Activated naive CD8-positive, alpha-beta T cell treated with anti-CD3 and anti-CD28 coated beads, Interleukin-2, amount 10 ng/mL, durations not matched to agents 7 days and 5 days (primary cell): ENCODE measurements at regions not wholly inside any gene's neighbourhood (a gene's known extent, or its start where the extent isn't known, plus 50 kb on each side); places are given as distances from the start of the nearest gene placed in this dataset.
"Not testable (repeated sequence)": the region's sequence is repeated elsewhere in the genome, so short reads cannot be mapped to it uniquely, and the experiment has no call there.

Experiments
- ATAC-seq: fragments of 150-1000 bp; cut with Tn5 transposase; one replicate; pipeline ENCODE4 v1.10.0; 2021; ENCODE audit warnings: low read depth, moderate library complexity
- POLR2A ChIA-PET: fragments of 350-600 bp; sonication (Branson Sonifier 250); formaldehyde crosslinking; loops from one replicate; lab custom pipeline; 2021; ENCODE audit warnings: antibody characterized with exemption; lab: Charles Lee
- DNase-seq: peaks from one replicate; pipeline ENCODE4 v3.0.0; 2021
- H3K27ac Mint-ChIP-seq: one replicate; pipeline ENCODE4 v1.8.0; 2022; ENCODE audit warnings: mild to moderate bottlenecking, mixed read lengths
- H3K27me3 Mint-ChIP-seq: one replicate; pipeline ENCODE4 v1.8.0; 2022; ENCODE audit warnings: mild to moderate bottlenecking, moderate library complexity, mixed read lengths
- H3K36me3 Mint-ChIP-seq: one replicate; pipeline ENCODE4 v1.8.0; 2021; ENCODE audit warnings: mild to moderate bottlenecking, mixed read lengths
- H3K4me1 Mint-ChIP-seq: one replicate; pipeline ENCODE4 v1.8.0; 2021; ENCODE audit warnings: mixed read lengths
- H3K4me3 Mint-ChIP-seq: one replicate; pipeline ENCODE4 v1.8.0; 2022; ENCODE audit warnings: mild to moderate bottlenecking, moderate library complexity, mixed read lengths
- H3K9me3 Mint-ChIP-seq: one replicate; pipeline ENCODE4 v1.8.0; 2021; ENCODE audit warnings: mixed read lengths

- Mint-ChIP-seq H3K36me3 (no peaks in the 10 kb centered on the region), H3K27ac (no peak overlapping the region), H3K9me3 (no peaks in the 10 kb centered on the region), H3K4me1 (no peaks in the 10 kb centered on the region), H3K27me3 (peaks cover 2% of the 10 kb centered on the region), H3K4me3 (no peak overlapping the region)
- POLR2A ChIA-PET, result no interaction called here
- DNase-seq (no peak), ATAC-seq (no peak)
Measured at GRCh38 chr2:61620244-61621159, 82.3 kb upstream of the XPO1 start.

- Mint-ChIP-seq H3K9me3 (no peaks in the 10 kb centered on the region), H3K4me1 (no peaks in the 10 kb centered on the region), H3K27me3 (peaks cover 2% of the 10 kb centered on the region), H3K4me3 (no peak overlapping the region), H3K27ac (no peak overlapping the region), H3K36me3 (no peaks in the 10 kb centered on the region)
- no peak for DNase-seq
- POLR2A ChIA-PET, result no interaction called here
- ATAC-seq, result no peak
Measured at GRCh38 chr2:61619561-61619960, 81.4 kb upstream of the XPO1 start.

GRCh38 chr2:61617610-61618009 lies 79.5 kb upstream of the XPO1 start:
- no peaks in the 10 kb centered on the region for H3K36me3 Mint-ChIP-seq
- POLR2A ChIA-PET, result no interaction called here
- no peak overlapping the region for H3K4me3 Mint-ChIP-seq
- no peaks in the 10 kb centered on the region for H3K9me3 Mint-ChIP-seq
- H3K4me1 Mint-ChIP-seq, result no peaks in the 10 kb centered on the region
- DNase-seq, result no peak
- no peak overlapping the region for H3K27ac Mint-ChIP-seq
- no peak for ATAC-seq
- H3K27me3 Mint-ChIP-seq, result peaks cover 2% of the 10 kb centered on the region

- no peaks in the 10 kb centered on the region for H3K27me3 Mint-ChIP-seq
- no peaks in the 10 kb centered on the region for H3K4me1 Mint-ChIP-seq
- no peak overlapping the region for H3K4me3 Mint-ChIP-seq
- H3K9me3 Mint-ChIP-seq, result no peaks in the 10 kb centered on the region
- no peak overlapping the region for H3K27ac Mint-ChIP-seq
- DNase-seq (no peak), ATAC-seq (no peak)
- POLR2A ChIA-PET, result no interaction called here
- no peaks in the 10 kb centered on the region for H3K36me3 Mint-ChIP-seq
Measured at GRCh38 chr2:61605245-61605644, 67.1 kb upstream of the XPO1 start.

- no peak for ATAC-seq
- POLR2A ChIA-PET, result no interaction called here
- Mint-ChIP-seq H3K27ac (no peak overlapping the region), H3K4me1 (no peaks in the 10 kb centered on the region), H3K9me3 (no peaks in the 10 kb centered on the region), H3K4me3 (no peak overlapping the region), H3K27me3 (no peaks in the 10 kb centered on the region), H3K36me3 (no peaks in the 10 kb centered on the region)
- DNase-seq, result no peak
Measured at GRCh38 chr2:61604433-61604832, 66.3 kb upstream of the XPO1 start.

- H3K4me1 Mint-ChIP-seq, H3K4me3 Mint-ChIP-seq, H3K27me3 Mint-ChIP-seq, H3K9me3 Mint-ChIP-seq, ATAC-seq, POLR2A ChIA-PET, H3K27ac Mint-ChIP-seq, H3K36me3 Mint-ChIP-seq, DNase-seq: not testable (repeated sequence)
Measured at GRCh38 chr2:61598515-61599156, 60.5 kb upstream of the XPO1 start.

- POLR2A ChIA-PET, result no interaction called here
- H3K4me3 Mint-ChIP-seq, result no peak overlapping the region
- no peaks in the 10 kb centered on the region for H3K36me3 Mint-ChIP-seq
- H3K27me3 Mint-ChIP-seq, result peaks cover 7% of the 10 kb centered on the region
- H3K27ac Mint-ChIP-seq, result no peak overlapping the region
- H3K9me3 Mint-ChIP-seq, result peaks cover 6% of the 10 kb centered on the region
- no peaks in the 10 kb centered on the region for H3K4me1 Mint-ChIP-seq
- no peak for ATAC-seq
- no peak for DNase-seq
Measured at GRCh38 chr2:61597300-61598289, 59.4 kb upstream of the XPO1 start.

GRCh38 chr2:61594201-61594600 lies 56.0 kb upstream of the XPO1 start:
- POLR2A ChIA-PET, H3K27ac Mint-ChIP-seq, H3K9me3 Mint-ChIP-seq, H3K4me3 Mint-ChIP-seq, ATAC-seq, H3K27me3 Mint-ChIP-seq, H3K36me3 Mint-ChIP-seq, DNase-seq, H3K4me1 Mint-ChIP-seq: not testable (repeated sequence)

- H3K4me1 Mint-ChIP-seq, H3K9me3 Mint-ChIP-seq, H3K27me3 Mint-ChIP-seq, DNase-seq, POLR2A ChIA-PET, H3K4me3 Mint-ChIP-seq, H3K36me3 Mint-ChIP-seq, ATAC-seq, H3K27ac Mint-ChIP-seq: not testable (repeated sequence)
Measured at GRCh38 chr2:61593648-61594047, 55.5 kb upstream of the XPO1 start.

GRCh38 chr2:61590214-61590613 lies 52.1 kb upstream of the XPO1 start:
- peaks cover 6% of the 10 kb centered on the region for H3K9me3 Mint-ChIP-seq
- POLR2A ChIA-PET, result interaction anchor here (0.6 kb wide), 1 partner anchor 144 kb away, joined by 3 read pairs; no protein-coding TSS in a partner anchor
- DNase-seq, result no peak
- ATAC-seq, result no peak
- no peaks in the 10 kb centered on the region for H3K4me1 Mint-ChIP-seq
- peaks cover 10% of the 10 kb centered on the region for H3K27me3 Mint-ChIP-seq
- H3K36me3 Mint-ChIP-seq, result no peaks in the 10 kb centered on the region
- H3K4me3 Mint-ChIP-seq, result no peak overlapping the region
- H3K27ac Mint-ChIP-seq, result no peak overlapping the region

- H3K9me3 Mint-ChIP-seq, result peaks cover 5% of the 10 kb centered on the region
- no peak overlapping the region for H3K27ac Mint-ChIP-seq
- POLR2A ChIA-PET, result no interaction called here
- peaks cover 6% of the 10 kb centered on the region for H3K27me3 Mint-ChIP-seq
- no peaks in the 10 kb centered on the region for H3K4me1 Mint-ChIP-seq
- ATAC-seq (no peak), DNase-seq (no peak)
- no peaks in the 10 kb centered on the region for H3K36me3 Mint-ChIP-seq
- H3K4me3 Mint-ChIP-seq, result no peak overlapping the region
Measured at GRCh38 chr2:61588566-61588965, 50.4 kb upstream of the XPO1 start.
